Esophagus squamous epithelium (tissue), 4 donors: ENCODE measurements at regions not wholly inside any gene's neighbourhood (a gene's known extent, or its start where the extent isn't known, plus 50 kb on each side); places are given as distances from the start of the nearest gene placed in this dataset.

ENCODE experiments used
- POLR2A ChIP-seq, 4 donors: fragments of 450-650 bp; IDR thresholded peaks; one replicate each; pipeline ENCODE4 v1.6.1; 2017; ENCODE audit warnings: antibody characterized with exemption in 4 of 4, mild to moderate bottlenecking in 4 of 4, moderate library complexity in 3 of 4
- TF ChIP-seq, protein P1 (sequence below), 6 experiments: fragments of 450-650 bp in 4 of 6; fragments of 200-600 bp in 2 of 6; sonication (generic) in 2 of 6; IDR thresholded peaks; one replicate each; pipeline ENCODE4 v1.5.1; 2016 to 2019; ENCODE audit warnings: antibody characterized with exemption in 6 of 6, mild to moderate bottlenecking in 4 of 6, moderate library complexity in 4 of 6

DNA sequence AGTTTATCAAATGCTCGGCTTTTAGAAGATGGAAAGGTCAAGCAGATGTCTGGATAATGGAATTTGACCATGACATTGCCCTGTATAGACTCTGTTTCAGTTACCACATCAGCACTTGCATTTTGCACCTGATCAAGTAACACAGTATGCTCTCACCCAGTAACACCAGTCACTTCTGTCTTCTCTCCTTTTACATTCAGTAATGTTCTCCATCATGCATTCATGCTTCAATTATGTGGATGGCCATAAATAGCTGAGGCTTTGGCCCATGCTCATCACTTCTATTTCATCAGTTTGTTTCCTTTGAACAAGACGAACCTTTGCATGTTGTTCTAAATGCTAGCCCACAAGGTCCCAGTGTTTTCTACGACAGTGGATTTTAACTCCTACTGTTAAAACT lies 322.9 kb upstream of the ACVR2A start:
- TF ChIP-seq, protein P1, sequence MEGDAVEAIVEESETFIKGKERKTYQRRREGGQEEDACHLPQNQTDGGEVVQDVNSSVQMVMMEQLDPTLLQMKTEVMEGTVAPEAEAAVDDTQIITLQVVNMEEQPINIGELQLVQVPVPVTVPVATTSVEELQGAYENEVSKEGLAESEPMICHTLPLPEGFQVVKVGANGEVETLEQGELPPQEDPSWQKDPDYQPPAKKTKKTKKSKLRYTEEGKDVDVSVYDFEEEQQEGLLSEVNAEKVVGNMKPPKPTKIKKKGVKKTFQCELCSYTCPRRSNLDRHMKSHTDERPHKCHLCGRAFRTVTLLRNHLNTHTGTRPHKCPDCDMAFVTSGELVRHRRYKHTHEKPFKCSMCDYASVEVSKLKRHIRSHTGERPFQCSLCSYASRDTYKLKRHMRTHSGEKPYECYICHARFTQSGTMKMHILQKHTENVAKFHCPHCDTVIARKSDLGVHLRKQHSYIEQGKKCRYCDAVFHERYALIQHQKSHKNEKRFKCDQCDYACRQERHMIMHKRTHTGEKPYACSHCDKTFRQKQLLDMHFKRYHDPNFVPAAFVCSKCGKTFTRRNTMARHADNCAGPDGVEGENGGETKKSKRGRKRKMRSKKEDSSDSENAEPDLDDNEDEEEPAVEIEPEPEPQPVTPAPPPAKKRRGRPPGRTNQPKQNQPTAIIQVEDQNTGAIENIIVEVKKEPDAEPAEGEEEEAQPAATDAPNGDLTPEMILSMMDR (IDR thresholded peaks at IDR 0.05) = no peak
- no peak for TF ChIP-seq POLR2A (IDR thresholded peaks at IDR 0.05)
